Neural progenitor cell (in vitro differentiated cells): ENCODE measurements at regions not wholly inside any gene's neighbourhood (a gene's known extent, or its start where the extent isn't known, plus 50 kb on each side); places are given as distances from the start of the nearest gene placed in this dataset.

Source experiments
- DNase-seq: peaks from one replicate; pipeline ENCODE4 v3.0.0-alpha.2; 2016; ENCODE audit warnings: low spot score
- H2AFZ ChIP-seq: fragments of 200-600 bp; sonication (generic); replicated peaks from 2 replicates; pipeline ENCODE4 v1.6.1; 2016; ENCODE audit warnings: antibody characterized with exemption
- H3F3A ChIP-seq: fragments of 200-600 bp; sonication (generic); 2 replicates; pipeline ENCODE4 v1.6.1; 2016; ENCODE audit warnings: antibody characterized with exemption, low read depth
- H3K27ac ChIP-seq: fragments of 200-600 bp; sonication (generic); 2 replicates; pipeline ENCODE4 v1.5.1; 2016; ENCODE audit warnings: mild to moderate bottlenecking
- H3K27me3 ChIP-seq: fragments of 200-600 bp; sonication (generic); 2 replicates; pipeline ENCODE4 v1.6.1; 2016; ENCODE audit warnings: mild to moderate bottlenecking, moderate library complexity
- H3K36me3 ChIP-seq: fragments of 200-600 bp; sonication (generic); 2 replicates; pipeline ENCODE4 v1.5.1; 2016
- H3K4me1 ChIP-seq: fragments of 200-600 bp; sonication (generic); 2 replicates; pipeline ENCODE4 v1.6.1; 2016; ENCODE audit warnings: mixed run types
- H3K4me2 ChIP-seq: fragments of 200-600 bp; sonication (generic); 2 replicates; pipeline ENCODE4 v1.6.1; 2016
- H3K4me3 ChIP-seq: fragments of 200-600 bp; sonication (generic); 2 replicates; pipeline ENCODE4 v1.5.1; 2016
- H3K79me2 ChIP-seq: fragments of 200-600 bp; sonication (generic); 2 replicates; pipeline ENCODE4 v1.6.1; 2016; ENCODE audit warnings: low read depth
- H3K9ac ChIP-seq: fragments of 200-600 bp; sonication (generic); 2 replicates; pipeline ENCODE4 v1.6.1; 2016
- H3K9me3 ChIP-seq: fragments of 200-600 bp; sonication (generic); 2 replicates; pipeline ENCODE4 v1.5.1; 2016; ENCODE audit warnings: low read depth
- H4K20me1 ChIP-seq: fragments of 200-600 bp; sonication (generic); 2 replicates; pipeline ENCODE4 v1.6.1; 2016; ENCODE audit warnings: low read depth
- H3K27ac Mint-ChIP-seq: 3 replicates; pipeline ENCODE4 v1.8.0; 2021; ENCODE audit warnings: mixed read lengths
- H3K27me3 Mint-ChIP-seq: 2 replicates; pipeline ENCODE4 v1.8.0; 2022; ENCODE audit warnings: low read depth, mild to moderate bottlenecking, inconsistent platforms, moderate library complexity, mixed read lengths; ENCODE audit not compliant: insufficient read depth
- H3K36me3 Mint-ChIP-seq: 3 replicates; pipeline ENCODE4 v1.8.0; 2021; ENCODE audit warnings: mixed read lengths
- H3K4me1 Mint-ChIP-seq: 3 replicates; pipeline ENCODE4 v1.8.0; 2021; ENCODE audit warnings: mixed read lengths
- H3K4me3 Mint-ChIP-seq: 3 replicates; pipeline ENCODE4 v1.8.0; 2021; ENCODE audit warnings: mild to moderate bottlenecking, moderate library complexity, mixed read lengths
- H3K9me3 Mint-ChIP-seq: 3 replicates; pipeline ENCODE4 v1.8.0; 2020; ENCODE audit warnings: mixed read lengths
- EZH2 ChIP-seq: fragments of 200-600 bp; sonication (generic); IDR thresholded peaks from 2 replicates; pipeline ENCODE4 v1.6.1; 2017; ENCODE audit warnings: antibody characterized with exemption, mild to moderate bottlenecking, moderate library complexity
- EZH2phosphoT487 ChIP-seq: fragments of 200-600 bp; sonication (generic); IDR thresholded peaks from 2 replicates; pipeline ENCODE4 v1.6.1; 2017; ENCODE audit warnings: antibody characterized with exemption
- TF ChIP-seq, protein P1 (sequence below): fragments of 200-600 bp; sonication (generic); IDR thresholded peaks from 2 replicates; pipeline ENCODE4 v1.5.1; 2017; ENCODE audit warnings: antibody characterized with exemption, mild to moderate bottlenecking

- Histone ChIP-seq H4K20me1 (no peaks in the 10 kb centered on the region), H3K27ac (no peak overlapping the region), H3K9me3 (peaks cover 4% of the 10 kb centered on the region), H3K36me3 (peaks cover 7% of the 10 kb centered on the region), H3K79me2 (no peaks in the 10 kb centered on the region), H3K4me3 (no peak overlapping the region), H3K4me2 (no peak overlapping the region), H2AFZ (no peak overlapping the region), H3K9ac (no peak overlapping the region), H3K4me1 (peaks cover 35% of the 10 kb centered on the region), H3K27me3 (no peaks in the 10 kb centered on the region), H3F3A (peaks cover 25% of the 10 kb centered on the region)
- no peak for TF ChIP-seq EZH2
- TF ChIP-seq, protein P1, sequence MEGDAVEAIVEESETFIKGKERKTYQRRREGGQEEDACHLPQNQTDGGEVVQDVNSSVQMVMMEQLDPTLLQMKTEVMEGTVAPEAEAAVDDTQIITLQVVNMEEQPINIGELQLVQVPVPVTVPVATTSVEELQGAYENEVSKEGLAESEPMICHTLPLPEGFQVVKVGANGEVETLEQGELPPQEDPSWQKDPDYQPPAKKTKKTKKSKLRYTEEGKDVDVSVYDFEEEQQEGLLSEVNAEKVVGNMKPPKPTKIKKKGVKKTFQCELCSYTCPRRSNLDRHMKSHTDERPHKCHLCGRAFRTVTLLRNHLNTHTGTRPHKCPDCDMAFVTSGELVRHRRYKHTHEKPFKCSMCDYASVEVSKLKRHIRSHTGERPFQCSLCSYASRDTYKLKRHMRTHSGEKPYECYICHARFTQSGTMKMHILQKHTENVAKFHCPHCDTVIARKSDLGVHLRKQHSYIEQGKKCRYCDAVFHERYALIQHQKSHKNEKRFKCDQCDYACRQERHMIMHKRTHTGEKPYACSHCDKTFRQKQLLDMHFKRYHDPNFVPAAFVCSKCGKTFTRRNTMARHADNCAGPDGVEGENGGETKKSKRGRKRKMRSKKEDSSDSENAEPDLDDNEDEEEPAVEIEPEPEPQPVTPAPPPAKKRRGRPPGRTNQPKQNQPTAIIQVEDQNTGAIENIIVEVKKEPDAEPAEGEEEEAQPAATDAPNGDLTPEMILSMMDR: no peak
- no peak for TF ChIP-seq EZH2phosphoT487
- Mint-ChIP-seq H3K36me3 (no peaks in the 10 kb centered on the region), H3K9me3 (peaks cover 32% of the 10 kb centered on the region), H3K27ac (no peak overlapping the region), H3K4me1 (peaks cover 32% of the 10 kb centered on the region), H3K27me3 (no peaks in the 10 kb centered on the region), H3K4me3 (no peak overlapping the region)
- DNase-seq: no peak
Observed at GRCh38 chr4:107562316-107562715, 157.7 kb downstream of the PAPSS1 start.

GRCh38 chr4:107561481-107561880, 158.6 kb downstream of the PAPSS1 start:
- Histone ChIP-seq H3K9ac (no peak overlapping the region), H3K4me3 (no peak overlapping the region), H3K36me3 (peaks cover 7% of the 10 kb centered on the region), H3K9me3 (peaks cover 4% of the 10 kb centered on the region), H3K4me2 (no peak overlapping the region), H3K4me1 (peaks cover 35% of the 10 kb centered on the region), H3K27ac (no peak overlapping the region), H2AFZ (no peak overlapping the region), H3K79me2 (no peaks in the 10 kb centered on the region), H3F3A (peaks cover 27% of the 10 kb centered on the region), H4K20me1 (no peaks in the 10 kb centered on the region), H3K27me3 (no peaks in the 10 kb centered on the region)
- no peaks in the 10 kb centered on the region for H3K27me3 Mint-ChIP-seq
- H3K4me1 Mint-ChIP-seq: peaks cover 32% of the 10 kb centered on the region
- peaks cover 27% of the 10 kb centered on the region for H3K9me3 Mint-ChIP-seq
- no peak for DNase-seq
- H3K36me3 Mint-ChIP-seq: no peaks in the 10 kb centered on the region
- no peak overlapping the region for H3K27ac Mint-ChIP-seq
- TF ChIP-seq, protein P1: no peak
- TF ChIP-seq EZH2 (no peak), EZH2phosphoT487 (no peak)
- no peak overlapping the region for H3K4me3 Mint-ChIP-seq

DNA sequence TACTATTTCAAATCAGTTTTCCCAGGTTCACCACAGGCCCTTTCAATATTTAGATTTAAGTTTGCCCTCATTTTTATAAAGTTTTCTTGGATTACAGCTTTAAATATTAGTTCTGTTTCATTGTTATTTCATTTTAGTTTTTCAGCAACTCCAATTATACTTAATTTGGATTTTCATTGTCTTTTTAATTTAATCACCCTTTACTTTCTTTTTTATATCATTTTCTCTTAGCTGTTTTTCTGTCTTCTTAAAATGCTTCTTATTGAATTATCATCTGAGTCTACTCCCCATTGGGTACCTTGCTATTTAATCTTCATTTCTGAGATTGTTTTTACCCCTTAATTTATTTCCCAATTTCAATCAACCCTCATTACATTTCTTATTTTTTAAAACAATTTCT, 160.4 kb downstream of the PAPSS1 start:
- Histone ChIP-seq H3K36me3 (peaks cover 7% of the 10 kb centered on the region), H2AFZ (no peak overlapping the region), H3K4me3 (no peak overlapping the region), H3K79me2 (no peaks in the 10 kb centered on the region), H3K9ac (no peak overlapping the region), H3K9me3 (peaks cover 4% of the 10 kb centered on the region), H3K4me2 (no peak overlapping the region), H3K4me1 (peaks cover 24% of the 10 kb centered on the region), H3F3A (peaks cover 26% of the 10 kb centered on the region), H3K27ac (no peak overlapping the region), H3K27me3 (no peaks in the 10 kb centered on the region), H4K20me1 (no peaks in the 10 kb centered on the region)
- H3K4me1 Mint-ChIP-seq: peaks cover 21% of the 10 kb centered on the region
- peaks cover 27% of the 10 kb centered on the region for H3K9me3 Mint-ChIP-seq
- H3K4me3 Mint-ChIP-seq: no peak overlapping the region
- H3K27ac Mint-ChIP-seq: no peak overlapping the region
- no peaks in the 10 kb centered on the region for H3K36me3 Mint-ChIP-seq
- no peaks in the 10 kb centered on the region for H3K27me3 Mint-ChIP-seq
- DNase-seq: no peak
- TF ChIP-seq EZH2: no peak
- no peak for TF ChIP-seq EZH2phosphoT487
- TF ChIP-seq, protein P1: no peak
